ENCODE measurements at regions not wholly inside any gene's neighbourhood (a gene's known extent, or its start where the extent isn't known, plus 50 kb on each side); places are given as distances from the start of the nearest gene placed in this dataset.

- no peaks in the 10 kb centered on the region for H3K9me3 ChIP-seq
- H3K27me3 ChIP-seq, result peaks cover 4% of the 10 kb centered on the region
- no peaks in the 10 kb centered on the region for H3K4me1 ChIP-seq
- TF ChIP-seq POLR2A (IDR thresholded peaks at IDR 0.05) (no peak), POLR2AphosphoS5 (IDR thresholded peaks at IDR 0.05) (no peak), CTCF (IDR thresholded peaks at IDR 0.05) (no peak), EP300 (IDR thresholded peaks at IDR 0.05; ENCODE audit: low read depth) (no peak)
- H3K36me3 ChIP-seq, result no peaks in the 10 kb centered on the region
- H3K4me3 ChIP-seq, result no peak overlapping the region
- intact Hi-C loops (cut with DNase I; ENCODE audit: low total_unique reads) (no loop called here), in situ Hi-C loops (cut with MboI; ENCODE audit: low pct_ligation_motif_present in 1 of 4, low pct_unique_long_range_greater_than_20kb in 1 of 4, low sequenced_read_pairs in 3 of 4) (no loop called here)
- no peak for DNase-seq
- 75% methylated on average over 14 of the region's 14 CpGs; no CpG with 5 or more reads in 1 of the 2 donors for WGBS, 2 donors (ENCODE audit: low coverage in 1 of 2)
- H3K27ac ChIP-seq, result no peak overlapping the region
Observed at GRCh38 chr3:127391436-127392155, 103.8 kb upstream of the PRR20G start.

DNA sequence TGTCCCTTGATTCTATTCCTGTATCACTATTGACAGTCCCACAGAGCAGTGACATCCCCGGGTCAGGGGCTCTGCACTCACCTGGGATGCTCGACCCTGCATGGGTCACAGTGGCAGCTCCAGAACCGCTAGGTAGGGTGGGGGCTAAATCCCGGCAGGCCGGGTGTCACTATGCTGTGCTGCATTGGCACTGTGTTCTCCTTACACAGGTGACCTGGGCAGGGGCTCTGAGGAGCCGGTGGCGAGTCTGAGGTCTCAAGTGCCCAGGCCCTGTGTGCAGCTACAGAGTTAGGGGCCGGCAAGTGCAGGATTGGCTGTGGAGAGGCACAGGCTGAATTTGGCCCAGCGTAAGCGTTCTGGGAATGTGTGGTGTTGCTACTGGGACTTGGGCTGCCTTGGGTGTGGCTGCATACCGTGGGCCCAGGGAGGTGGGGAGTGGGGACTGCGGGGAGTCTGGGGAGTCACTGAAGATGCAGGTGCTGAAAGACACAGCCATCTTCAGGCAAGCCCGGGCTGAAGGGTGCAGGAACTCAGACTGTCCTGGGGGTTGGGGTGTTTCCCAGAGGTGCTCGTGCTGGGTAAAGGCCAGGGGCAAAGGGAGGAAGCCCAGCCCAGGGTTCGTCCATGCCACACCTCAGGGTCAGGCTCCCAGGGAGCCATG lies 102.6 kb upstream of the PRR20G start:
- intact Hi-C loops (cut with DNase I; ENCODE audit: low total_unique reads) (no loop called here), in situ Hi-C loops (cut with MboI; ENCODE audit: low pct_ligation_motif_present in 1 of 4, low pct_unique_long_range_greater_than_20kb in 1 of 4, low sequenced_read_pairs in 3 of 4) (no loop called here)
- H3K36me3 ChIP-seq, result no peaks in the 10 kb centered on the region
- H3K9me3 ChIP-seq, result no peaks in the 10 kb centered on the region
- H3K27ac ChIP-seq, result no peak overlapping the region
- no peak for DNase-seq
- no peaks in the 10 kb centered on the region for H3K4me1 ChIP-seq
- peaks cover 4% of the 10 kb centered on the region for H3K27me3 ChIP-seq
- no peak overlapping the region for H3K4me3 ChIP-seq
- TF ChIP-seq POLR2A (IDR thresholded peaks at IDR 0.05), result no peak
- TF ChIP-seq POLR2AphosphoS5 (IDR thresholded peaks at IDR 0.05), result no peak
- TF ChIP-seq CTCF (IDR thresholded peaks at IDR 0.05), result no peak
- no peak for TF ChIP-seq EP300 (IDR thresholded peaks at IDR 0.05; ENCODE audit: low read depth)
- WGBS, 2 donors (ENCODE audit: low coverage in 1 of 2), result 70% methylated on average over 15 of the region's 15 CpGs; no CpG with 5 or more reads in 1 of the 2 donors

- in situ Hi-C loops (cut with MboI; ENCODE audit: low pct_ligation_motif_present in 1 of 4, low pct_unique_long_range_greater_than_20kb in 1 of 4, low sequenced_read_pairs in 3 of 4), result no loop called here
- H3K9me3 ChIP-seq, result no peaks in the 10 kb centered on the region
- intact Hi-C loops (cut with DNase I; ENCODE audit: low total_unique reads), result no loop called here
- WGBS, 2 donors (ENCODE audit: low coverage in 1 of 2), result 75% methylated on average over 2 of the region's 2 CpGs; no CpG with 5 or more reads in 1 of the 2 donors
- no peak overlapping the region for H3K4me3 ChIP-seq
- TF ChIP-seq CTCF (IDR thresholded peaks at IDR 0.05), result no peak
- TF ChIP-seq POLR2A (IDR thresholded peaks at IDR 0.05), result no peak
- no peak for TF ChIP-seq POLR2AphosphoS5 (IDR thresholded peaks at IDR 0.05)
- TF ChIP-seq EP300 (IDR thresholded peaks at IDR 0.05; ENCODE audit: low read depth), result no peak
- H3K36me3 ChIP-seq, result no peaks in the 10 kb centered on the region
- H3K27ac ChIP-seq, result no peak overlapping the region
- DNase-seq, result no peak
- H3K27me3 ChIP-seq, result peaks cover 4% of the 10 kb centered on the region
- H3K4me1 ChIP-seq, result no peaks in the 10 kb centered on the region
Observed at GRCh38 chr3:127389913-127390312, 102.1 kb upstream of the PRR20G start.

DNA sequence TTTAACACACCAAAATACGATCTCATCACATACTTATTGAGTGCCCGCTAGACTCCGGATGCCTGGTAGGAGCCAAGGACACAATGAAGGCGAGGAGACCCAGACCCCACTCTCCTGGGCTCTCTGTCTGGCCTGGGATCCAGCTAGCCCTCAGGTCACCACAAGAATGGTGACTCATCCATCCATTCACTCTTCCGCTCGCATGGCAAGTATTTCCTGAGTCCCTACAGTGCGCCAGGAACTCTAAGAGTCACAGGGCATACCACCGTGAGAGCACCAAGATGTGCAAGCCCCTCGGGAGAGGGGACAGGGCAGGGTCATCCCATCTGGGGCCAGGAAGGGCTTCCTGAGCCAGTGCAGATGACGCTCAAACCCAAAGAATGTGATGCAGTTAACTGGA lies 101.6 kb upstream of the PRR20G start:
- in situ Hi-C loops (cut with MboI; ENCODE audit: low pct_ligation_motif_present in 1 of 4, low pct_unique_long_range_greater_than_20kb in 1 of 4, low sequenced_read_pairs in 3 of 4), result no loop called here
- no peaks in the 10 kb centered on the region for H3K4me1 ChIP-seq
- H3K9me3 ChIP-seq, result no peaks in the 10 kb centered on the region
- no peak overlapping the region for H3K27ac ChIP-seq
- 80 to 91% methylated on average over 1 to 10 of the region's 10 CpGs for WGBS, 2 donors (ENCODE audit: low coverage in 1 of 2)
- H3K36me3 ChIP-seq, result no peaks in the 10 kb centered on the region
- peaks cover 4% of the 10 kb centered on the region for H3K27me3 ChIP-seq
- H3K4me3 ChIP-seq, result no peak overlapping the region
- intact Hi-C loops (cut with DNase I; ENCODE audit: low total_unique reads), result no loop called here
- DNase-seq, result no peak
- no peak for TF ChIP-seq EP300 (IDR thresholded peaks at IDR 0.05; ENCODE audit: low read depth)
- no peak for TF ChIP-seq POLR2AphosphoS5 (IDR thresholded peaks at IDR 0.05)
- no peak for TF ChIP-seq POLR2A (IDR thresholded peaks at IDR 0.05)
- no peak for TF ChIP-seq CTCF (IDR thresholded peaks at IDR 0.05)
